GM12878 (cell line): ENCODE measurements at regions not wholly inside any gene's neighbourhood (a gene's known extent, or its start where the extent isn't known, plus 50 kb on each side); places are given as distances from the start of the nearest gene placed in this dataset.

Experiments used
- ATAC-seq: fragments of 200-7000 bp; cut with Tn5 transposase; 3 replicates; pipeline ENCODE4 v1.9.1; 2020; ENCODE audit warnings: mild to moderate bottlenecking, moderate library complexity
- BruUV-seq: library from RNA; stranded (reverse); fragments of 400-500 nt; replicated peaks from 2 replicates; lab custom pipeline; 2021; lab: Mats Ljungman, UMichigan
- CTCF ChIA-PET: fragments of 300-600 bp; sonication (Branson Sonifier 250); formaldehyde crosslinking; extraction: SDS; loops from one replicate; lab custom pipeline; 2021; ENCODE audit warnings: inconsistent platforms; lab: Yijun Ruan, JAX
- POLR2A ChIA-PET: fragments of 350-600 bp; formaldehyde crosslinking; extraction: SDS; loops from one replicate; lab custom pipeline; 2021; ENCODE audit warnings: inconsistent platforms; lab: Charles Lee
- RAD21 ChIA-PET: fragments of 300-600 bp; sonication (Branson Sonifier 250); formaldehyde crosslinking; loops from one replicate; lab custom pipeline; 2023; ENCODE audit warnings: antibody characterized with exemption; ENCODE audit not compliant: unreplicated experiment; lab: Charles Lee
- SMC1A ChIA-PET: fragments of 300-600 bp; sonication (Branson Sonifier 250); formaldehyde crosslinking; loops from one replicate; lab custom pipeline; 2023; ENCODE audit not compliant: unreplicated experiment, uncharacterized antibody; lab: Charles Lee
- DNase-seq: peaks from one replicate; pipeline ENCODE4 v3.0.0-alpha.2; 2011; ENCODE audit warnings: low read depth, low spot score
- FAIRE-seq: peaks from 3 replicates; lab custom pipeline; 2011; peaks lifted over from hg19 to GRCh38; lab: Jason Lieb, UNC
- H2AFZ ChIP-seq: 2 replicates; pipeline ENCODE4 v1.6.0; 2011; ENCODE audit warnings: low read depth, low read length, control low read depth; ENCODE audit not compliant: control insufficient read depth
- H3K27ac ChIP-seq: 2 replicates; pipeline ENCODE4 v1.5.1; 2011; ENCODE audit warnings: control low read depth; ENCODE audit not compliant: control insufficient read depth, insufficient read depth
- H3K27me3 ChIP-seq, 2 experiments: replicated peaks in 1 of 2; 2 replicates each; pipeline versions ENCODE4 v1.6.0 to v1.6.1; 2011; ENCODE audit warnings: low read length in 1 of 2; ENCODE audit not compliant: control insufficient read depth in 2 of 2, insufficient read depth in 2 of 2
- H3K36me3 ChIP-seq, 2 experiments: 2 replicates each; pipeline ENCODE4 v1.5.1; 2011; ENCODE audit warnings: low read length in 1 of 2; ENCODE audit not compliant: control insufficient read depth in 2 of 2, insufficient read depth in 2 of 2
- H3K4me1 ChIP-seq: 2 replicates; pipeline ENCODE4 v1.6.1; 2011; ENCODE audit warnings: mild to moderate bottlenecking, low read length, moderate library complexity, mixed read lengths; ENCODE audit not compliant: control insufficient read depth, insufficient read depth
- H3K4me2 ChIP-seq: 2 replicates; pipeline ENCODE4 v1.6.0; 2011; ENCODE audit warnings: control low read depth; ENCODE audit not compliant: control insufficient read depth, insufficient read depth
- H3K4me3 ChIP-seq: fragments of 200-600 bp; sonication (generic); 2 replicates; pipeline ENCODE4 v1.5.1; 2016
- H3K79me2 ChIP-seq: 2 replicates; pipeline ENCODE4 v1.6.0; 2011; ENCODE audit warnings: low read length; ENCODE audit not compliant: control insufficient read depth, insufficient read depth
- H3K9ac ChIP-seq: 2 replicates; pipeline ENCODE4 v1.8.0; 2011; ENCODE audit warnings: low read length, control low read depth, mixed read lengths; ENCODE audit not compliant: control insufficient read depth, insufficient read depth
- H3K9me3 ChIP-seq: replicated peaks from 3 replicates; pipeline ENCODE4 v1.5.1; 2011; ENCODE audit warnings: mild to moderate bottlenecking, low read length; ENCODE audit not compliant: control insufficient read depth, insufficient read depth
- H4K20me1 ChIP-seq: 2 replicates; pipeline ENCODE4 v1.6.0; 2011; ENCODE audit not compliant: control insufficient read depth, insufficient read depth
- BMI1 ChIP-seq: fragments of 450-650 bp; IDR thresholded peaks from 2 replicates; pipeline ENCODE4 v1.6.1; 2016; ENCODE audit warnings: mild to moderate bottlenecking, moderate library complexity, borderline replicate concordance
- CREB1 ChIP-seq: IDR thresholded peaks from 2 replicates; pipeline ENCODE4 v1.6.1; 2012; ENCODE audit warnings: low read depth, mild to moderate bottlenecking, inconsistent platforms
- EED ChIP-seq: sonication (generic); IDR thresholded peaks from 2 replicates; pipeline ENCODE4 v1.6.1; 2016; ENCODE audit warnings: antibody characterized with exemption, low read depth
- EP300 ChIP-seq, 2 experiments: fragments of 150-350 bp in 1 of 2; IDR thresholded peaks; 2 replicates each; pipeline ENCODE4 v1.6.1; 2011 to 2012; ENCODE audit warnings: low read depth in 2 of 2, low read length in 2 of 2, borderline replicate concordance in 1 of 2, improper control_type of control experiment in 1 of 2, inconsistent platforms in 1 of 2; ENCODE audit not compliant: control insufficient read depth in 1 of 2
- HDAC2 ChIP-seq: fragments of 200-600 bp; sonication (generic); IDR thresholded peaks from 2 replicates; pipeline ENCODE4 v1.6.1; 2017
- IRF4 ChIP-seq: IDR thresholded peaks from 2 replicates; pipeline ENCODE4 v1.6.1; 2011; ENCODE audit warnings: low read depth, low read length
- NR2C2 ChIP-seq: IDR thresholded peaks from 2 replicates; pipeline ENCODE4 v1.6.1; 2011; ENCODE audit warnings: borderline replicate concordance, low read depth; ENCODE audit not compliant: control insufficient read depth, insufficient read length
- PKNOX1 ChIP-seq: fragments of 450-650 bp; IDR thresholded peaks from 2 replicates; pipeline ENCODE4 v1.6.1; 2016; ENCODE audit warnings: mild to moderate bottlenecking
- PML ChIP-seq: IDR thresholded peaks from 2 replicates; pipeline ENCODE4 v1.6.1; 2012; ENCODE audit warnings: low read length, inconsistent platforms
- REST ChIP-seq: IDR thresholded peaks from 2 replicates; pipeline ENCODE4 v1.6.1; 2012; ENCODE audit warnings: mild to moderate bottlenecking, low read depth, low read length
- RUNX3 ChIP-seq: IDR thresholded peaks from 2 replicates; pipeline ENCODE4 v1.6.1; 2012; ENCODE audit warnings: low read length, inconsistent platforms
- SKIL ChIP-seq: fragments of 450-650 bp; IDR thresholded peaks from 2 replicates; pipeline ENCODE4 v1.6.1; 2017; ENCODE audit warnings: mild to moderate bottlenecking, low read depth, inconsistent platforms; ENCODE audit not compliant: poor library complexity, severe bottlenecking
- SRF ChIP-seq, 2 experiments: IDR thresholded peaks; 2 replicates each; pipeline ENCODE4 v1.6.1; 2011; ENCODE audit warnings: low read depth in 2 of 2, low read length in 2 of 2, mild to moderate bottlenecking in 1 of 2, moderate library complexity in 1 of 2
- TAF1 ChIP-seq: IDR thresholded peaks from 2 replicates; pipeline ENCODE4 v1.6.1; 2011; ENCODE audit warnings: mild to moderate bottlenecking, low read depth, low read length, borderline replicate concordance
- ZNF384 ChIP-seq: IDR thresholded peaks from 2 replicates; pipeline ENCODE4 v1.6.1; 2012; ENCODE audit warnings: low read depth, mild to moderate bottlenecking, low read length, improper control_type of control experiment, borderline replicate concordance
- ZNF622 ChIP-seq: fragments of 450-650 bp; IDR thresholded peaks from 2 replicates; pipeline ENCODE4 v1.6.1; 2017; ENCODE audit warnings: mild to moderate bottlenecking, inconsistent platforms
- WGBS: methylation state at CpG from one replicate; pipeline ENCODE4 v1.1.6; 2016; ENCODE audit warnings: low lambda C conversion rate; ENCODE audit not compliant: insufficient replicate concordance, insufficient coverage; ENCODE audit errors: missing lambda C conversion rate; 5-methylcytosine and 5-hydroxymethylcytosine counted together
- in situ Hi-C: fragments of 300-500 bp; cut with MboI; formaldehyde crosslinking; loops from 9 replicates; pipeline ENCODE4 v1.14.3; 2018; ENCODE audit warnings: mixed read lengths
- intact Hi-C: fragments of 100-400 bp; cut with micrococcal nuclease; formaldehyde crosslinking; loops from one replicate; pipeline ENCODE4 v1.14.2; 2022; ENCODE audit not compliant: unreplicated experiment

- Histone ChIP-seq H3K4me1 (no peaks in the 10 kb centered on the region), H3K9ac (no peak overlapping the region), H3K4me3 (no peak overlapping the region), H3K79me2 (no peaks in the 10 kb centered on the region), H3K4me2 (no peak overlapping the region), H3K9me3 (no peaks in the 10 kb centered on the region), H4K20me1 (no peaks in the 10 kb centered on the region), H3K27me3 (no peaks in the 10 kb centered on the region), H3K27ac (no peak overlapping the region), H2AFZ (no peak overlapping the region), H3K36me3 (no peaks in the 10 kb centered on the region)
- TF ChIP-seq EED (no peak), EP300 (IDR thresholded peaks at IDR 0.05; ENCODE audit: borderline replicate concordance in 1 of 2, control insufficient read depth in 1 of 2, low read depth in 2 of 2, low read length in 2 of 2) (no peak), RUNX3 (no peak), NR2C2 (no peak), TAF1 (no peak), REST (no peak), ZNF622 (no peak), SRF (IDR thresholded peaks at IDR 0.05; ENCODE audit: low read depth in 2 of 2, low read length in 2 of 2) (no peak), PML (no peak), SKIL (no peak), IRF4 (no peak), PKNOX1 (no peak), BMI1 (no peak), HDAC2 (no peak), ZNF384 (no peak), CREB1 (no peak)
- no peak for FAIRE-seq
- intact Hi-C loops = no loop called here
- ChIA-PET CTCF (no interaction called here), RAD21 (no interaction called here), SMC1A (no interaction called here), POLR2A (no interaction called here)
- no TSS peak for BruUV-seq
- no peak for DNase-seq
- WGBS = 0% methylated on average over 3 of the region's 3 CpGs
- ATAC-seq = no peak
- in situ Hi-C loops = no loop called here
Observed at GRCh38 chr13:21826214-21827015, 155.5 kb downstream of the FGF9 start.
